Mesenchymal stem cell (in vitro differentiated cells and primary cell): ENCODE measurements at regions not wholly inside any gene's neighbourhood (a gene's known extent, or its start where the extent isn't known, plus 50 kb on each side); places are given as distances from the start of the nearest gene placed in this dataset.

ENCODE experiments used
- DNase-seq: peaks from one replicate; pipeline ENCODE4 v3.0.0-alpha.2; 2013
- H2AFZ ChIP-seq: one replicate; pipeline ENCODE4 v1.6.1; 2013; ENCODE audit warnings: low read depth, mild to moderate bottlenecking, control low read depth, inconsistent platforms, low read length, moderate library complexity
- H2AK5ac ChIP-seq: 2 replicates; pipeline ENCODE4 v1.6.1; 2013; ENCODE audit warnings: low read length, moderate library complexity, mild to moderate bottlenecking, inconsistent platforms; ENCODE audit not compliant: severe bottlenecking
- H2BK120ac ChIP-seq: one replicate; pipeline ENCODE4 v1.6.1; 2013; ENCODE audit warnings: low read depth, mild to moderate bottlenecking, inconsistent platforms, low read length, moderate library complexity
- H2BK12ac ChIP-seq, 2 experiments: one replicate each; pipeline ENCODE4 v1.6.1; 2013; ENCODE audit warnings: inconsistent platforms in 2 of 2, low read length in 2 of 2, mild to moderate bottlenecking in 2 of 2, moderate library complexity in 2 of 2, control low read depth in 1 of 2
- H2BK15ac ChIP-seq: one replicate; pipeline ENCODE4 v1.6.1; 2013; ENCODE audit warnings: mild to moderate bottlenecking, low read depth, inconsistent platforms; ENCODE audit not compliant: poor library complexity, severe bottlenecking
- H2BK5ac ChIP-seq: 2 replicates; pipeline ENCODE4 v1.6.1; 2013; ENCODE audit warnings: low read depth, mild to moderate bottlenecking, low read length, control low read depth, inconsistent platforms; ENCODE audit not compliant: poor library complexity, severe bottlenecking
- H3K14ac ChIP-seq, 2 experiments: one replicate each; pipeline ENCODE4 v1.6.1; 2013; ENCODE audit warnings: inconsistent platforms in 2 of 2, low read length in 2 of 2, control low read depth in 1 of 2, mild to moderate bottlenecking in 1 of 2, moderate library complexity in 1 of 2
- H3K18ac ChIP-seq, 2 experiments: one replicate each; pipeline ENCODE4 v1.6.1; 2013; ENCODE audit warnings: inconsistent platforms in 2 of 2, low read length in 2 of 2, control low read depth in 1 of 2, low read depth in 1 of 2, mild to moderate bottlenecking in 1 of 2
- H3K23ac ChIP-seq, 2 experiments: one replicate each; pipeline ENCODE4 v1.6.1; 2013; ENCODE audit warnings: inconsistent platforms in 2 of 2, low read length in 2 of 2, mild to moderate bottlenecking in 2 of 2, moderate library complexity in 2 of 2, control low read depth in 1 of 2
- H3K27ac ChIP-seq: 2 replicates; pipeline ENCODE4 v1.5.1; 2013; ENCODE audit warnings: mild to moderate bottlenecking, moderate library complexity, low read length, control low read depth, inconsistent platforms; ENCODE audit not compliant: poor library complexity, severe bottlenecking
- H3K27me3 ChIP-seq, 2 experiments: 2 replicates each; pipeline versions ENCODE4 v1.6.1 to v1.7.0; 2013; ENCODE audit warnings: low read length in 2 of 2, mild to moderate bottlenecking in 2 of 2, moderate library complexity in 2 of 2, control low read depth in 1 of 2, inconsistent platforms in 1 of 2; ENCODE audit not compliant: control insufficient read depth in 1 of 2, insufficient read depth in 1 of 2
- H3K36me3 ChIP-seq, 2 experiments: 2 replicates each; pipeline versions ENCODE4 v1.6.1 to v1.7.0; 2013; ENCODE audit warnings: low read length in 2 of 2, control low read depth in 1 of 2, inconsistent platforms in 1 of 2, low read depth in 1 of 2, mild to moderate bottlenecking in 1 of 2; ENCODE audit not compliant: insufficient read depth in 2 of 2, control insufficient read depth in 1 of 2
- H3K4ac ChIP-seq, 2 experiments: one replicate each; pipeline ENCODE4 v1.6.1; 2013; ENCODE audit warnings: inconsistent platforms in 2 of 2, low read length in 2 of 2, mild to moderate bottlenecking in 2 of 2, moderate library complexity in 2 of 2, control low read depth in 1 of 2, low read depth in 1 of 2
- H3K4me1 ChIP-seq: 2 replicates; pipeline ENCODE4 v1.6.1; 2013; ENCODE audit warnings: low read depth, low read length, control low read depth; ENCODE audit not compliant: control insufficient read depth, insufficient read depth
- H3K4me2 ChIP-seq: 2 replicates; pipeline ENCODE4 v1.6.1; 2013; ENCODE audit warnings: low read length, mild to moderate bottlenecking, inconsistent platforms; ENCODE audit not compliant: poor library complexity, severe bottlenecking
- H3K4me3 ChIP-seq, 2 experiments: 2 replicates each; pipeline versions ENCODE4 v1.5.1 to v1.7.0; 2013; ENCODE audit warnings: low read length in 2 of 2, mild to moderate bottlenecking in 2 of 2, control low read depth in 1 of 2, low read depth in 1 of 2; ENCODE audit not compliant: insufficient read depth in 1 of 2
- H3K79me1 ChIP-seq: replicated peaks from 2 replicates; pipeline ENCODE4 v1.6.1; 2013; ENCODE audit warnings: mild to moderate bottlenecking, control low read depth, low read length, inconsistent platforms; ENCODE audit not compliant: poor library complexity, severe bottlenecking
- H3K9ac ChIP-seq: 2 replicates; pipeline ENCODE4 v1.7.0; 2013; ENCODE audit warnings: mild to moderate bottlenecking, low read length, moderate library complexity
- H3K9me3 ChIP-seq: 2 replicates; pipeline ENCODE4 v1.7.0; 2013; ENCODE audit warnings: mild to moderate bottlenecking, low read length; ENCODE audit not compliant: control insufficient read depth
- H4K8ac ChIP-seq: one replicate; pipeline ENCODE4 v1.6.1; 2013; ENCODE audit warnings: inconsistent platforms, mild to moderate bottlenecking, low read length, moderate library complexity
- H4K91ac ChIP-seq: one replicate; pipeline ENCODE4 v1.6.1; 2013; ENCODE audit warnings: mild to moderate bottlenecking, low read length, inconsistent platforms
- WGBS: methylation state at CpG from one replicate; pipeline ENCODE4 v1.1.7; 2013; ENCODE audit warnings: mixed read lengths; 5-methylcytosine and 5-hydroxymethylcytosine counted together

DNA sequence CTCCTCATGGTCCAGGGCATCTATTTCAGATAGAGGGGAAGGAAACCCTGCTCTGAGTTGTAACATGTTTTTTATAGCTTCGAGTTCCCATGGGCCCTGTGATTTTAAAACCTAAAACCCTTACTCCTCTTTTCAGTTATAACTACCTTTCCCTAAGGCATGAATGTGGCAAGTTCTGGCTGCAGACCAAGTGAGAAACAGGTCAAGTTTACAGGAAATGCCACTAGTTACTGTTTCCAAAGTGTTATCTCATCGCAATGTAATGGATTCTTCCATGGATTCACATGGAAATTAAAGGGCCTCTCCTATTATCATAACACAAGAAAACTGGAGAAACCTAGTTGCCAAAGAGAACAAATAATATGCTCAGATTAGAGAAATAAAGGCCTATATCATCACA, 574.5 kb upstream of the GRAMD2B start:
- Histone ChIP-seq H3K36me3 (no peaks in the 10 kb centered on the region), H3K4me2 (no peak overlapping the region), H4K8ac (no peak overlapping the region), H3K9ac (no peak overlapping the region), H2BK15ac (no peak overlapping the region), H3K27me3 (no peaks in the 10 kb centered on the region), H2BK12ac (no peak overlapping the region), H3K14ac (no peak overlapping the region), H3K9me3 (peaks cover 4% of the 10 kb centered on the region), H2BK5ac (no peak overlapping the region), H3K4me3 (no peak overlapping the region), H3K27ac (no peak overlapping the region), H3K4ac (no peak overlapping the region), H2AK5ac (no peak overlapping the region), H3K23ac (no peak overlapping the region), H2AFZ (no peak overlapping the region), H3K4me1 (peaks cover 2% of the 10 kb centered on the region), H3K79me1 (no peaks in the 10 kb centered on the region), H2BK120ac (no peak overlapping the region), H3K18ac (no peak overlapping the region), H4K91ac (no peak overlapping the region)
- 96% methylated on average over 2 of the region's 2 CpGs for WGBS
- no peak for DNase-seq

DNA sequence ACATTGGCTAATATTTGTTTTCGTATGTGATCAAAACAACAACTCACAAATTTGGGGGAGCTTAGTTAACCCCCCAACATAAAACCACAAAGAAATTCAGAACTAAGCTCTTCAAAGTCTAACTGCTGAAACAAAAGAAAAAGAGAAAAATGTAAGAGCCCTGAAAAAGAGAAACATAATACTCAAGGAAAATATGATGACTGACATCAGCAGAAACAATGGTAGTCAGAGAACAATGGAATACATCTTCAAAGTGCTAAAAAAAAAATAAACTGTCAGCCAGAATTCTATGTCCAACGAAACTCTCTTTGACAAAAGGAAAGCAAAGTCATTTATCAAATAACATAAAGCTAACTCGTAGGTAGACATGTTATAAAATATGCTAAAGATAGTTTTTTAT, 566.3 kb upstream of the GRAMD2B start:
- H3K18ac ChIP-seq = no peak overlapping the region
- H4K91ac ChIP-seq = no peak overlapping the region
- no peak overlapping the region for H3K14ac ChIP-seq
- no peak overlapping the region for H3K4me2 ChIP-seq
- H2BK12ac ChIP-seq = no peak overlapping the region
- no peak overlapping the region for H3K23ac ChIP-seq
- no peaks in the 10 kb centered on the region for H3K36me3 ChIP-seq
- no peaks in the 10 kb centered on the region for H3K79me1 ChIP-seq
- no peak overlapping the region for H3K9ac ChIP-seq
- H2AK5ac ChIP-seq = no peak overlapping the region
- H3K27me3 ChIP-seq = no peaks in the 10 kb centered on the region
- no peak for DNase-seq
- no peak overlapping the region for H3K4me3 ChIP-seq
- H2BK120ac ChIP-seq = no peak overlapping the region
- peaks cover 14% of the 10 kb centered on the region for H3K9me3 ChIP-seq
- 80% methylated on average over 1 of the region's 3 CpGs for WGBS
- no peak overlapping the region for H4K8ac ChIP-seq
- no peak overlapping the region for H2AFZ ChIP-seq
- H2BK5ac ChIP-seq = no peak overlapping the region
- H2BK15ac ChIP-seq = no peak overlapping the region
- no peaks in the 10 kb centered on the region for H3K4me1 ChIP-seq
- H3K27ac ChIP-seq = no peak overlapping the region
- no peak overlapping the region for H3K4ac ChIP-seq

DNA sequence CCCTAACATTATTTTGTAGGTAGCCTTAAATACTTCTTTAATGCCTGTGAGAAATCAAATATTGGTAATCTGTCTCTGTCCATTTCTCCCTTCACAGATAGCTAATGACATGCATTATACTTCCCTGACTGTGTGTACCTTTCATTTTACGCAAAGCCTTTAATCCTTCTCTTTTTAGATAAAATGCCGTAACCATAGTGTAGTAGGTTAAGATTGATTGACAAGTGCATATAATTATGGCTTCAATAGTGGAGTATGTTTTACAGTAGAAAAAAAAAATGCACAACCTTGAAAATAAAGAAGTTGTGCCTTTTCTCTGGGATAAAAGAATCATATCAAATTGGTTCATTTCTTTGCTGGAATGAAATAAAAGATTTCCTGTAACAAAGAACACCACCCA, 559.6 kb upstream of the GRAMD2B start:
- no peaks in the 10 kb centered on the region for H3K27me3 ChIP-seq
- peaks cover 2% of the 10 kb centered on the region for H3K9me3 ChIP-seq
- H2AK5ac ChIP-seq = no peak overlapping the region
- DNase-seq = no peak
- no peak overlapping the region for H2BK120ac ChIP-seq
- H3K36me3 ChIP-seq = no peaks in the 10 kb centered on the region
- no peak overlapping the region for H4K91ac ChIP-seq
- no peak overlapping the region for H3K23ac ChIP-seq
- no peak overlapping the region for H2BK5ac ChIP-seq
- H2BK12ac ChIP-seq = no peak overlapping the region
- H3K79me1 ChIP-seq = no peaks in the 10 kb centered on the region
- H2AFZ ChIP-seq = no peak overlapping the region
- no peaks in the 10 kb centered on the region for H3K4me1 ChIP-seq
- no peak overlapping the region for H3K4ac ChIP-seq
- WGBS = 100% methylated on average over 2 of the region's 2 CpGs
- H3K27ac ChIP-seq = no peak overlapping the region
- H3K4me2 ChIP-seq = no peak overlapping the region
- H3K18ac ChIP-seq = no peak overlapping the region
- no peak overlapping the region for H4K8ac ChIP-seq
- no peak overlapping the region for H3K9ac ChIP-seq
- no peak overlapping the region for H2BK15ac ChIP-seq
- no peak overlapping the region for H3K14ac ChIP-seq
- no peak overlapping the region for H3K4me3 ChIP-seq

DNA sequence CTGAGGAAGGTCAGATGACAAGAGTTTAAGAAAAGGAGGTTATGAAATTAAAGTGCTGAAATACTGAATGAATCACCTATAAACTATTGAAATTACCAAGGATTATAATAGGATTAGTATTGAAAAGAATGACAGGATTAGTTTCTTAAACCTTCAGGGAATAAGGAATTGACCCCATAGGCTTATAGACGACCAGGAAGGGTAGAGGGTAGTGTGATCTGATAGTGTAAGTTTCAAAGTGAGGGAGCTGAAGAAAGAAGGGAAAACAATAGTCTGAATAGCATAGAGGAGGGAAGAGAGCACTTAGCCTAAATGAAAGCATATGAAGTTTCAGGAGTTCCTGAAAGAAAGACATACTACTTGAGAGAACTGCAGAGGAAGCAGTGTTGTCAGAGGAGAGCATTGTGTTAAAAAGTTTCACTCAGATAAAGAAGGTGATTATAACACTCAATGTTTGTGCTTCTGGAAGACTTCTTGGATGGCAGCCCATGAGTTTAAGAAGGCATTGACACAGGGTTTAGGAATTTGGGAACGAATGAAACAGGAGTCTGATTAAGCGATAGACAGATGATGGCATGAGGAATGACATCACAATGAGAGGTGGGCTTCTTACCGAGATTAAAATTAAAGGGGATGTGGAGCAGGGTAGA, 557.9 kb upstream of the GRAMD2B start:
- no peak overlapping the region for H4K91ac ChIP-seq
- H3K18ac ChIP-seq = no peak overlapping the region
- 46% methylated on average over 4 of the region's 4 CpGs for WGBS
- H2BK5ac ChIP-seq = no peak overlapping the region
- H3K4me2 ChIP-seq = no peak overlapping the region
- no peak overlapping the region for H3K14ac ChIP-seq
- H2BK15ac ChIP-seq = no peak overlapping the region
- H3K27me3 ChIP-seq = no peaks in the 10 kb centered on the region
- no peak overlapping the region for H4K8ac ChIP-seq
- H2AK5ac ChIP-seq = no peak overlapping the region
- no peak for DNase-seq
- H3K4ac ChIP-seq = no peak overlapping the region
- H2AFZ ChIP-seq = no peak overlapping the region
- no peaks in the 10 kb centered on the region for H3K36me3 ChIP-seq
- no peaks in the 10 kb centered on the region for H3K4me1 ChIP-seq
- H2BK120ac ChIP-seq = no peak overlapping the region
- H3K23ac ChIP-seq = no peak overlapping the region
- no peak overlapping the region for H3K9ac ChIP-seq
- H3K27ac ChIP-seq = no peak overlapping the region
- H2BK12ac ChIP-seq = no peak overlapping the region
- no peak overlapping the region for H3K4me3 ChIP-seq
- H3K9me3 ChIP-seq = peaks cover 2% of the 10 kb centered on the region
- no peaks in the 10 kb centered on the region for H3K79me1 ChIP-seq
